ENCODE measurements at regions not wholly inside any gene's neighbourhood (a gene's known extent, or its start where the extent isn't known, plus 50 kb on each side); places are given as distances from the start of the nearest gene placed in this dataset.

DNA sequence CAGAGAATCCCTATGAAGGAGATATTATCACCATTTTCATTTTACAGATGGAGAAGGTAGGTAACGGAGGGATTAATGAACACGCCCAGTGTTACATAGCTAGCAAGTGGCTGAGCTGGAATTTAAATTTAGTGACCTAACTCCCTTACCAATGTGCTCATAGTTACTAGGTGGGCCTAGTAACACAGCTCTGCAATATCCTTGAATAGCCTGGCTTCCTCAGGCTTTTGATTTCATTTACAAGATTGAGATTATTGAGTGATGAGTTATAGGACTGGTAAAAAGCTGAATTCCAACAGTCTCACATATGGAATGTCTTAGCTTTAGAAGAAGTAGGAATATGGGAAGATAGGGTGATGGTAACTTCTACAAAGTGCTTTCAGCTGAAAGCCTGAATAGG is 336.3 kb upstream of the KIF2A start:
- no peak for DNase-seq

DNA sequence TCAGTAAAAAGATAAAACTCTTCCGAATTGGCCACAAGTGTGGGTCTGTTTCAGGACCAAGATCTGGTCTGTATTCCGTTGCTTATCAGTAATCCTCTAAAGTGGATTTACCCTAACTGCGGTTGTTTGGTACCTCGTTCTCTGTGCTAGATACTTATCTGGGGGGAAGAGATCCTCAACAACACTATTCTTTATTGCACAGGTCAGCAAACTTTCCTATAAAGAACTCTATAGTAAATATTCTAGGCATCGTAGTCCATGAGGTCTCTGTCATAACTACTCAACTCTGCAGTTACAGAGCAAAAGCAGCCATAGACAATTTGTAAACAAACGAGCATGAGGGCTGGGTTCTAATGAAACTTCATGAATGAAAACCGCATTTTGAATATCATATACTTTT is 335.8 kb upstream of the KIF2A start:
- DNase-seq = no peak

DNA sequence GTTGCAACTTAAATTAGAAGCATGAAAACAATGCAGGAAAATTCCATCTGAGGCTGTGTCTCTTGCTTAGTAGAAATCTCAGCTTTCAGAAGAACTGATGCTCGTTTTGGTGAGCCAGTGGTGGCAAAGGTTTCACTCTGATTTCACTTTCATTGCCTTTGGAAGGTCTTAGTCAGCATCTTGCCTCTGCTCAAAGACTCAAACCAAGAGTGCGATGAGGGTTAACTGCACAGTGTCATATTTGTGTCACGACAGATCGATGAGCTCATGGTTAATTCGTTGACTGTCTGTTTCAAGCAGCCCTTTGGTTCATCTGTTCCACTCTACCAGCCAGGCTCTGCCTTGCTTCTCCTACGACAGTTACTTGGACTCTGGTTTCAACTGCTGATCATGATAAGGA is 331.3 kb upstream of the KIF2A start:
- DNase-seq = no peak

DNA sequence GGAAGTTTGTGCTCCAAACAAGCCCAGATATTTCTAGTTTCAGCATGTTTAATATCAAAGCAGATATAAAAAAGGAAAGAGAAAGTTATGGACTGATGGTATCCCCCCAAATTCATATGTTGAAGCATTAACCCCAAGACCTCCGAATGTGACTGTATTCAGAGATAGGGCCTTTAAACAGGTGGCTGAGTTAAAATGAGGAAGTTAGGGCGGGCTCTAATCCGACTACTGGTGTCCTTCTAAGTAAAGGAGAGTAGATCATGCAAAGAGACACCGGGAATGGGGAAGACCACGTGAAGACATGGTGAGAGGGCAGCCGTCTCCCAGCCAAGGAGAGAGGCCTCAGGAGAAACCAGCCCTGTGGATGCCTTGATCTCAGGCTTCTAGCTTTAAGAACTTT is 324.1 kb upstream of the KIF2A start:
- no peak for DNase-seq

DNA sequence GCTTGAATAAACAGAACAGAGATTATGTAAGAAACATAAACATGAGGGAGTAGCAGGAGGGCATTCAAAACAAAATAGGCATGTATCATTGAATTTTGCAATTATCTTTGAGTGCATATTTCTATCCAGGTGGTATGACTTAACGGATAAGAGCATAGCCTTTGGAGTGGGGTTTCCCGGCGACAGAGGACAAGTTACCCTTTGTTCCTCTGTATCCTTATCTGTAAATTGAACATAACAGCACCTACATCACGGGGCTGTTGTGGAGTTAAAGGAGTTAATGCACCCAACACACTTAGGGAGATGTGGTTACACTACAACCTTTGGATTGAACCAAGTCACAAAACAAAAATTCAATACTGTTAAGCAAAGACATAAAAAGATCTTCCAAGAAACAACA is 314.6 kb upstream of the KIF2A start:
- no peak for DNase-seq

DNA sequence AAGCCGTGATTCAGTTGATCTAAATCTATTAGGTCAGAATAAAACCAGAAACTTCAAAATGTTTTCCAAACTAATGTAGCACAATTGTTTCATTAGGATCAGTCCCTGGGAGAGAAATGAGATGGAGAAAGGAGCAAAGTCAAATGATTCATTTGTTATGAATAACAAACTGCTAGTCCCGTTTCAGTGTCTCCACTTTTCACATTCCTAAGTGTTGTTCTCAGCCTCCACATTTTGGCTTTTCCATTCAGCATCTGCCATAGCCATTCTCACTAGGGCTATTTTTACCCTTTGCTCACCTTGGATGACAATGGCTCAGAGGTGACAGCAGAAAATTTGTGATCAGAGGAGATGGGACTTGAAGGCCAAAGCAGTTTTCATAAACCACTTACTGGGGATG is 314.1 kb upstream of the KIF2A start:
- no peak for DNase-seq

DNA sequence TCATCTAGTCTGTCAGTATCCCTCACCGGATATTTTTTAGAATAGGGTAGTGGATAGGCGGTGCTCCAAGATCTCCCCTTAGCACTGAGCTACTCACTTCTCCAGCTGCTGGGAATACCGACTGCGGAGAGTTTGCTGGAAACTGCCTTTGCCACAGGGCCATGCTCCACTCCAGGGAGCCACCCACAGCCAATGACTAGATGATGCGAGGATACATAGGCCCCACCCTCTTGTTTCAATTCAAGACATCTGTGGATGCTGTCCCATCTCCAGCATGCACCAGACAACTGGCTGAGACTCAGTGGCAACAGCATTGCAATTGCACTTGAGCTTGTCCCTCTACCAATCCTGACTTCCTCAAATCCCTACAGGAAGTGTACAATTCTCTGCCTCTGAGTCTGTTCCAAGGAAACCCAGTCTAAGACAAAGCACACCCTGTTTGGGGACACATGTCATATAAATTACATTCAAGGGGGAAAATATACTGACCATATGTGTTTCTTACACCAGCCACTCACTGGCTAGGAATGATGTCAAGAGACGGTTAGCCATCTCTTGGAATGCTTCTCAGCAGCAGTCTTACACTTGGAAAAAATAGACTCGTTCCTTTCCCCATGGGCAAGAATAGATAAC is 312.6 kb upstream of the KIF2A start:
- no peak for DNase-seq

DNA sequence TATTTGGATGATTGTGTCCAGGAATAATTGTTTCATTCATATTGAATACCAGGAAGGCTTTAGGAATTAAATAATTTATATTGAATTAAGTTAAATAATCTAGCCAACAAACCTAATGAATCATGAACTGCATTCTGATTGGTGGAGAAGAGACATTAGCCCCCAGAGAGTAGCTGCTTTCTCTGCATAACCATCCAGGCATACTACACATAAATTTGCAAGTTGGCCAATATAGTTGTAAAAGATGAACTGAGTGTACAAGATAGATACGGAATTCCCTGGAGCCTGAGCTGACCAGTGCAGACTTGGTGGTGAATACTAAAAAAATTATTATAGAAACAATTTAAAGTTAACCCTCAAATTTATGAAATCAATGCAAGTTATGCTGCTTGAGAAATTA is 311.8 kb upstream of the KIF2A start:
- DNase-seq = no peak

DNA sequence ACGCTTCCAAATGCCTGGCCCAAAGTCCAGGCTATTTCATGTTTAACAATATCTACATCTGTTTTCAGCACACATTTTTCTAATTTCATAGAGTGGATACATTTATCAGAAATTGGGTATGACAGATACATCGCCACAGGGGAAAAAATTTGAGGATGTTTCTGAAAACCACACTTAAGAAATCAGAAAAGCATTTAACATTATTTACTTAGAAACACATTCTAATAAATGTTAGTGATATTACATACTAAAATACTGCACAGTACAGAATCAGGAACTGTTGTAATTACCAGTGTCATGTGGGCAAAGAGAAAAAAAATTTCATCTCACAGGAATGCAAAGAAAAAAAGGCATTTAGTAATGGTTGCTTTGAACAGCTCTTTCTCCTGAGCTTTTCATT is 310.5 kb upstream of the KIF2A start:
- DNase-seq = no peak

DNA sequence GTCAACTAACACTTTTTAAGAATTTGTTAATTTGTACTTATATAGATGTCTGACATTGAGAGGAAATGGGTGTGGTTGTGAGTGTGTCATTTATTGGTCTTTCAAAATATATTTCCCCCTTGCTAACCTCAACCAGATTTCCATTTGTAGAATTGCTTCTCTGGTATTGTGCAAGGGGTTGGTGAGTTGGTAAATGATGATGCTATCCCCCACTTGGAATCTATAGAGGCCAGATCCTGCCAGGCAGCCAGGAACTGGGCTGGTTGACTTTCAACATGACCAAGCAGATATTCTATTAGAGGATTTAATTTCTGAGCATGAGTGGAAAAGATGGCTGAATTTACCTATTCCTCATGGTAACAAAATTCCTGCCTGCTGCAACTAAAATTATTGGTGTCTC is 306.6 kb upstream of the KIF2A start:
- no peak for DNase-seq

DNA sequence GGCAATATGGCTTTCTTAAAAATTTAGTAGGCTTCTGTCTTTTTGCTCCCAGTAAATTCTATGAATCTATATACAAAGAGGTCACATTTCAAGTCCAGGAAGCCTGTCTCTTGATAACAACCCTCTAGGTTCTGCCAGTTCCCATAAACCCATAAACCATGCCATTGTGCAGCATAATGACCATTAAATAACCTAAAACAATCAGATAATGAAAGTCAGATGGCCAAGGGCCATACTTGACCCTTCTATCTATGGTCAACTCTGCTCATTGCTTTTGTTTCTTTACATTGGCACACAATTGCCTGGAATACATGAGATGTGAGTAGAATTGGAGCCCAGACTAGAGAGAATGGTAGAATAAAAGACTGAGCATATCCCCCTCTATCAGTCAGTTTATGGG is 305.4 kb upstream of the KIF2A start:
- DNase-seq = no peak

DNA sequence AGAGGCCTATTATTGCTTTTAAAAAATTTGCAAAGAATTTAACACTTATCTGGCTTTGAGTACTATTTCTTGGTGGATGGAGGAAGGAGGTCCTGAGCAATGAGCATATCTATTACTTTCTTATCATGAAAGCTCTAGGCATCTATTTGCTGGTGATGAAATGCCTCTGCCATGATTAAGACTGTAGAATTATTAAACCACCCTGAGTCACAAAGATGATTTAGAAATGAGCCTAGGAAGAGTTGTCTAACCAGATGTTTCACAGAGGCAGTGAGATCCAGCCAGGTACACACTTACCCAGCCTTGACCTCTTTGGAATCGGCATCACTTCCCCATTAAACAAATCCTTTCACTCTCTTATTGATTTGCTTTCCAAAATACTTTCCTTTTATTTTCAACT is 304.4 kb upstream of the KIF2A start:
- DNase-seq = no peak

DNA sequence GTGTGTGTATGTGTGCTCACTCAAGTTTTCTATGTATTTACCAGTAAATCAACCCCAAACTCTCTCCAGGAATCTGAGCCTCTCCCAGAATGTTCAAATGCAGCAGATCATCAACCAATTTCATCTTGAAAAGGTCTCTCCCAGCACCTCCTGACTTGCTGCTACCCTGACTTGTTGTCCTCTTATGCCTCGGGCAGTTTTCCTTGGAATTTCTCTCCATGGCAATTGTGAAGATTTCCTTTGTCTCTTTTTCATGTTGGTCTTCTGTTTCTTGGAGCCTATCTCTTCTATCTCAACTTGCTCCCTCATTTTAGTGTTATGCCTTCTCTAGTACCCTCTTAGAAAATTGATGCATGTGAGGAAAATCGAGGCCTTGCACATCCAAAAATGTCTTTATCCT is 303.6 kb upstream of the KIF2A start:
- DNase-seq = no peak

DNA sequence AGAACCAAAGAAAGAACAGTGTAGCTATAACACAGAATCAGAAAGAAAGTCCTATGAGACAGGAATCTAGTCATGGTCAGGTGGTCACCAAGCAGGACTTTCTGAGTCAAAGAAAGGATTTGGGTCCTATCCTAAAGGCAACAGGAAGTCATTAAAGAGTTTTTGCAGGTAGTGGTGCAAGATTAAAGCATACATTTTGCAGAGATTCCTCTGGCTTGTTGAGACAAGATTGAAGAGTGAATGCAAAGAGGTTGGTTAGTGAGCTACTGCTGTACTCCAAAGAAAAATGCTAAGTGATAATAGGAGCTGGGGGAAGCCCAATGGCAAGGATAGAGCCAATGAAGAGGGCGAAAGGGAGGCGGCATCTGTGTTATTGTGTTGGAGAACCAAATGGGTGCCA is 300.5 kb upstream of the KIF2A start:
- DNase-seq = no peak

DNA sequence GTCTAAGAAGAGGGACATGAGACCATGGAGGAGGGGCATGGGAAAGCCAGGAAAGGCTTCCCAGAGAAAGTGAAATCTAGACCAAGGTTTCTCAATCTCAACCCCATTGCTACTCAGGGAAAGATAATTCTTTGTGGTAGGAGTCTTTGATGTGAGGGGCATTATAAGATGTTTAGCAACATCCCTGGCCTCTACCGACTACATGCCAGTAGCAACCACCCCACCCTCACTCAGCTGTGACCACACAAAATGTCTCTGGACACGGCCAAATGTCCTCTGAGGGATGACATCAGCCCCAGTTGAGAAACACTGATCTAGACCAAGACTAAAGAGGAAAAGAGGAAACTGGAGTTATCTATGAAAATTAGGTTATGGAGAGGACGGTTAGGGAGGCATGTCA is 298.5 kb upstream of the KIF2A start:
- DNase-seq = no peak

DNA sequence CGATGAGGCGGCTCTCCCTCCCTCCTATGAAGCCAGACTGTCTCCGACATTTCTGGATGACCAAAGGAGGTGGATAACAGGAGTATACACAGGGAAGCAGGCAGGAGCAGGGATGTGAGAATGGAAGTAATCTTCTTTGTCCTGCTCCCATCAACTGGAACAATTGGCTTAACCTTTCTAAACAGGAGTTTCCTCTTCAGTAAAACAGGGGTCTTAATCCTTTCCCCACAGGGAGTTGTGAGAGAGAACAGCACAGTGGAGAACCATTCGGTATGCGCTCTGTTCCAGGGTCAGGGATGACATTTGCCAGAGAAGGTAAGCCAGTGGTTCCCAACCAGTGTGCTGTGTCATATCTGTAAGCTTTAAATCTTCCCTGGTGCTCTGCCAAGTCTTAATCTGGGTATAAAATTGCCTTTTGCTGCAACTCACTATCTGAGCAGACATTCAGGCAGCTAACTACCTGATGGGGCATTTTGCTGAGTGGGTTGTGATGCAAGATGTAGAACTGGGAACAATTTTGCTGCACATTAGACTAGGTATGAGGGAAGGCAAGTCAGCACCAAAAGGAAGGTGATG is 294.8 kb upstream of the KIF2A start:
- no peak for DNase-seq

DNA sequence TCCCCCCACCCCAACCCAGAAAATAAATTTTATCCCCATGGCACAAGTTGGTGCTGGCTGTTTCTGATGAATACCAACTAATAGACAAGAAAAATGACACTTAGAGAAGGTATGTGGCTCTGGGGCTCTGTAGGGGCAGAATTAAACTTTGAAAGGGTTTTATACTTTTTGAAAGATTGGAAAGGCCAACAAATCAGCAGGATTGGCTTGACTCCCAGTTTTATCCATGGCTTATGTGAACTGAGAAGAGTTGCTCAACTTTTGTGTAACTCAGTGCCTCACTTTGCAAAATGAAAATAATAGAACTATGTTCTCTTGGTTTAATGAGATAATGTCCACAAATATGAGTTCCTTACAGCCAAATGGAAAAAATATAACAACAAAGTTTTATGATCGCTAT is 288.9 kb upstream of the KIF2A start:
- DNase-seq = no peak

DNA sequence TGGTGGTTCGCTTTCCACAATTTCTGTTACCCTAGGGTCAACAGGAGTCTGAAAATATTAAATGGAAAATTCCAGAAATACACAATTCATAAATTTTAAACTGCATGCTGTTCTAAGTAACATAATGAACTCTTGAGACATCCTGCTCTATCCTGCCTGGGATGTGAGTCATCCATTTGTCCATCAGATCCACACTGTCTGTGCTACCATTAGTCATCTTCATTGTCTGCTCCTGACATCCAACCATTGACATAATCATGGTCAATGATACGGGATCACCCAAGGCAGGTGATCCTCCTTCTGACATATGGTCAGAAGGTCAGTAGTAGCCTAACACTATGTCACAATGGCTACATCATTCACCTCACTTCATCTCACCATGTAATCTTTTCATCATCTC is 276.7 kb upstream of the KIF2A start:
- DNase-seq = no peak

DNA sequence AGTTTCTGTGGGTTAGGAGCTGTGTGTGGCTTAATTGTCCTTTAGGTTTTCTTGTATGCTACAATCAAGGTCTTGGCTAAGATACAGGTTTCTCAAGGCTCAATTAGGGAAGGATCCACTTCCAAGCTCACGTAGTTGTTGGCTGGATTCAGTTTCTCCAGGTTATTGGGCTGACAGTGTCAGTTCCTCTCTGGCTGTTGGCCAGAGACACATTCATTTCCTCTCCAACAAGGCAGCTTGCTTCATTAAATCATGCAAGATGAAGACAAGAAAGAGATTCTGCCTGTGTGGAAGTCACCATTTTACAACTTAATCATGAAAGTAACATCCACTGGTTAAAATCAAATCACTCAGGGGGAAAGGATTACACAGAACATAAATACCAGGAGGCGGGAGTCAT is 275.7 kb upstream of the KIF2A start:
- DNase-seq = no peak

DNA sequence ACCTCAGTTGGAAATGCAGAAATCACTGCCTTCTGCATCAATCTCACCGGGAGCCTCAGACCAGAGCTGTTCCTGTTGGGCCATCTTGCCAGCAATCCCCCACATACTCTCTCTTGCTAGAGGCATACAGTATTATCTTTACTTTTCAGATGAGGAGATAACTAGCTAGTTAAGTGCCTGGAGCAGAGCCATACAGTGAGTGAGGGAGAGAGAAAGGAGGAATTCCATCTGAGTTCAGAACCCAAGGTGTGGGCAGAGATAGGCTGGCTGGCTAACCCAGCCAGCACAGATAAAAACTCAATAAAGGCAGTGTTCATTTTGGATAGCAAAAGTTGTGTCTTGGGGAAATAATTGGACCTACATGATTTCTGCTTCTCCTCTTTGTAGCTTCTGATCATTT is 268.0 kb upstream of the KIF2A start:
- no peak for DNase-seq

DNA sequence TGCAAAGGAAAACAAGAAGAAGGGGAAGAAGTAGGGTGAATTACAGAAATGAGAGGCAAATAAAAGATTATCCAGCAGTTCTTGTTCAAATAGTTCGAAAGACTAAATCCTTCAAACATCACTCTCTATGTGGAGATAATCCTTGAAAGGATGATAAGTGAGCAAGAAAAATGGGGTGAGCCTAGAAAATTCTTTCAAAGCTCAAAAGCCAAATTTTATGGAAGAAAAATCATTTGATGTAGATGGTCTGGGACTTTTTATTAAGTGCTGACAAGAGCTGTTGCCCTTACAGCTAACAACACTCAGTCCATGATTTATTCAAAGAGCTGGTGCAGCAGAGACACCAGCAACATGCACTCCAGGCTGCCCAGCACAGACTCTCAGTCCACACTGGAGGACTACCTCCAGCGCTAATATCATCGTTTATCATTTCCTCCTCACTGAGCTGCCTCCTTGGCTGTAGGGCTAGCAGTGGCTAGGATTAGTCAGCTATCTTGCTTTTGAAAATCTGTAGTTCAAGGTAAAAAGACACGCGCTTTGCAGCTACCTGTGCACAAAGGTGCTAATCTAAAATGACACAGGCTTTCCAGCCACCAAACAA is 264.8 kb upstream of the KIF2A start:
- DNase-seq = no peak

DNA sequence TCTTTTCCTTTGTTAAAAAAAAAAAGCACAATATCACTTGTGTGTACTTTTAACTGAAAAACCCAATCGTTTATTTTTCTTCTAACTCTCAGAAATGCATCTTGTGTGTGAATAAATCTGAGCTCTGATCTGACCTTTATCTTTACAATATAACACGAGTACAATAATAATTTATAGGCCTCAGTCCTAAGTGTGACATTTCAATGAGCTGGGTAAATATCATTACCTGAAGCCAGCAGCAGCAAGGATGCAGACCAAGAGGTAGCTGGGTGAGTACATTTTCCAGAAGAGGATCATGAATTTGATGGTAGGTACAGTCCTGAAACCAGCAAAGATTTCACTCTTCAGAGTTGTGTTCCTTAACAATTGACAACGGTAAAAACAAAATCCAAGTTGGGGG is 264.0 kb upstream of the KIF2A start:
- no peak for DNase-seq

DNA sequence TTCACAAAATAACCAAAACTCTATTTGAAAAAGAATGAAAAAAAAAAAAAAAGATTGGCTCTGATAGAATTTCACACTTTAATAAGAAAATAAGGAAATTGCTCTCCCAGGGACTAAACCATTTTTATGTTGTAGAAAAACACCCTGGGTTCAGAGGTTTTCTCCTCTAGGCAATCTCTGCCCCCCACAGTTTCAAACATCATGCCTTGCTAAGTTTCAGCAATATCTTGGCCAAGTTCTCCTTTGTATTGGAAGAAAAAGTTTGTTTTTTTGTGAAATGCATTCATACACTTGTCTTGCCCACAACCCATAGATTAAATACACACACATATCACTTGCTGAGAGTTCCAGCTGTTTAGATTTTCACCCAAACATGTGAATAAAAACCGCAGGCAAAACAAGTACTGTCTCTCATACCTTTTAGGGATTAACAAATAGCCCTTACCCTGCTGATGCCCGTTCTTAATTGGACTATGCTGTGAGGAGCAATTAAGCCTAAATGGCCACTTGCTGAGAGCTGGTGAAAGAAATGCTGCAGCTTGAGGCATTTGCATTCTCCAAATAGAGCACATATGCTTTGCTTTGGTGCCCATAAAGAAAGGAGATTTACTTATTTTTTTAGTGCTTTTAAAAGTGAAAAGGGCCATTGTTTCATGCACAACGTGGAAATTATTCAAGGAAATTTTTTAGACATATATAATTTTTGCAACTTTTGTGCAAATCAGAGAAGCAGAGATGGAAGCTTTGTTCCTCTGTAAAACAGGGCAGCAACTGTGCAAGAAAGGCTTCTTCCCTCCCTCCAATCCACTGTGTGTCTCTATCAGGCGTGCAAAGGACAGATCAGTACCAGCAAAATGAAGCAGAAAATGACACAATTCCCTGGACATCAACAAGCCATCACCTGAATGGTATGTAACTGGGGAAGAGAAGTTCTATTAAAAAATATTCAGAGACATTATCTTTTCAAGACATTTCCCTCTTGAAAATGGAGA is 262.4 kb upstream of the KIF2A start:
- DNase-seq = no peak

DNA sequence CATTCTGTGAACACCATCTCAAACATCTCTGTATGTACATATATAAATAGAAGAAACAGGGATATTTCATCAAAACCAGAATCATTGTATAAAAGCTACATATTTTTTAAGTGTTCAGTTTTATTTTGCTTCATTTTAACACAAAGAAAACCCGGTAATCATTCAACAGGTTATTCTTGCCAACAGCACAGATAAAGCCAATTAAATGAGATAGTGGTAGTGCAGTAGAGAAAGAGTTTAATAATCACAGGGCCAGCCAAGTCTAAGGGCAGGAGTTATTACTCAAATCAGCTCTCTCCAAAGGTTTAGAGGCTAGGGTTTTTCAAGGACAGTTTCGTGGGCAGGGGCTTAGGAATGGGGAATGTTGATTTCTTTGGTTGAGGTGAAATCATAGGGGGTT is 261.0 kb upstream of the KIF2A start:
- no peak for DNase-seq
